BE2C (cell line): ENCODE measurements at regions not wholly inside any gene's neighbourhood (a gene's known extent, or its start where the extent isn't known, plus 50 kb on each side); places are given as distances from the start of the nearest gene placed in this dataset.

Source experiments
- DNase-seq: peaks from one replicate; pipeline ENCODE4 v3.0.0-alpha.2; 2020
- H3K27me3 ChIP-seq: fragments of 250-450 bp; sonication (Bioruptor Pico); 2 replicates; pipeline ENCODE4 v1.5.1; 2020; ENCODE audit warnings: mild to moderate bottlenecking
- H3K36me3 ChIP-seq: fragments of 250-450 bp; sonication (Bioruptor Pico); 2 replicates; pipeline ENCODE4 v1.5.1; 2020; ENCODE audit warnings: mild to moderate bottlenecking
- H3K4me1 ChIP-seq: fragments of 250-450 bp; sonication (Bioruptor Pico); 2 replicates; pipeline ENCODE4 v1.5.1; 2020
- H3K4me3 ChIP-seq: 2 replicates; pipeline ENCODE4 v1.5.1; 2011; ENCODE audit warnings: low read depth, low read length
- H3K9me3 ChIP-seq: fragments of 250-450 bp; sonication (Bioruptor Pico); 2 replicates; pipeline ENCODE4 v1.5.1; 2020
- CTCF ChIP-seq: IDR thresholded peaks from 2 replicates; pipeline ENCODE4 v1.5.1; 2012; ENCODE audit warnings: mild to moderate bottlenecking, low read depth, low read length

- H3K4me1 ChIP-seq, result no peaks in the 10 kb centered on the region; the same call in 1 of the 2 replicates
- H3K9me3 ChIP-seq, result no peaks in the 10 kb centered on the region
- TF ChIP-seq CTCF, result no peak
- DNase-seq, result no peak
- H3K27me3 ChIP-seq, result no peaks in the 10 kb centered on the region
- H3K4me3 ChIP-seq, result no peak overlapping the region
- no peaks in the 10 kb centered on the region for H3K36me3 ChIP-seq
Observed at GRCh38 chr9:25260046-25260445, 418.2 kb downstream of the TUSC1 start.

- Histone ChIP-seq H3K9me3 (no peaks in the 10 kb centered on the region), H3K4me3 (no peak overlapping the region), H3K27me3 (no peaks in the 10 kb centered on the region), H3K36me3 (no peaks in the 10 kb centered on the region), H3K4me1 (no peaks in the 10 kb centered on the region; the same call in 1 of the 2 replicates)
- no peak for DNase-seq
- no peak for TF ChIP-seq CTCF
Observed at GRCh38 chr9:25255216-25255615, 423.0 kb downstream of the TUSC1 start.

GRCh38 chr9:25254051-25254450, 424.2 kb downstream of the TUSC1 start:
- H3K27me3 ChIP-seq, result no peaks in the 10 kb centered on the region

GRCh38 chr9:25241421-25241820, 436.8 kb downstream of the TUSC1 start:
- Histone ChIP-seq H3K9me3 (no peaks in the 10 kb centered on the region), H3K27me3 (no peaks in the 10 kb centered on the region), H3K4me3 (no peak overlapping the region), H3K4me1 (0 out of 2 replicates have a peak, but pooled peaks cover 4% of the 10 kb centered on the region), H3K36me3 (no peaks in the 10 kb centered on the region)
- no peak for DNase-seq
- no peak for TF ChIP-seq CTCF

More at GRCh38 chr9:25254051-25254450, 424.2 kb downstream of the TUSC1 start:
- Histone ChIP-seq H3K9me3 (no peaks in the 10 kb centered on the region), H3K36me3 (no peaks in the 10 kb centered on the region), H3K4me1 (no peaks in the 10 kb centered on the region; the same call in 1 of the 2 replicates), H3K4me3 (no peak overlapping the region)
- no peak for DNase-seq
- TF ChIP-seq CTCF, result no peak

- Histone ChIP-seq H3K27me3 (no peaks in the 10 kb centered on the region), H3K36me3 (no peaks in the 10 kb centered on the region), H3K4me1 (no peaks in the 10 kb centered on the region), H3K9me3 (no peaks in the 10 kb centered on the region), H3K4me3 (no peak overlapping the region)
- DNase-seq, result no peak
- no peak for TF ChIP-seq CTCF
Observed at GRCh38 chr9:25226901-25227686, 451.1 kb downstream of the TUSC1 start.

- no peaks in the 10 kb centered on the region for H3K4me1 ChIP-seq
- no peak overlapping the region for H3K4me3 ChIP-seq
- peak; percentile 10 for DNase-seq
- H3K27me3 ChIP-seq, result no peaks in the 10 kb centered on the region
- H3K36me3 ChIP-seq, result no peaks in the 10 kb centered on the region
- H3K9me3 ChIP-seq, result no peaks in the 10 kb centered on the region
- no peak for TF ChIP-seq CTCF
Observed at GRCh38 chr9:25225938-25226760, 452.1 kb downstream of the TUSC1 start.
